ENCODE measurements at regions not wholly inside any gene's neighbourhood (a gene's known extent, or its start where the extent isn't known, plus 50 kb on each side); places are given as distances from the start of the nearest gene placed in this dataset.
"Not testable (repeated sequence)": the region's sequence is repeated elsewhere in the genome, so short reads cannot be mapped to it uniquely, and the experiment has no call there.

DNA sequence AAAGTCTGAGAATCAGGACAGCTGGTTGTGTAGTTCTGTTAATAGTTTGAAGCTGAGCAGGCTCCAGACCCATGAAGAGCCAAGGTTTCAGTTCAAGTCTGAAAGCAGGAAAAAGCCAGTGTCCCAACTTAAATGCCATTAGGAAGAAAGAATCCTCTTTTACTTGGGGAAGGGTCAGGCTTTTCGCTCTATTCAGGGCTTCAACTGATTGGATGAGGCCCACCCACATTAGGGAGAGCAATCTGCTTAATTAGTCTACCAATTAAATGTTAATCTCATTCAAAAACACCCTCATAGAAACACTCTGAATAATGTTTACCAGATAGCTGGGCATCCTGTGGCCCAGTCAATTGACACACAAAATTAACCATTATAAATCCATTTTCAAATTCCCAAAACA lies 462.2 kb downstream of the EPM2A start:
- DNase-seq (ENCODE audit: low read depth) = no peak

DNA sequence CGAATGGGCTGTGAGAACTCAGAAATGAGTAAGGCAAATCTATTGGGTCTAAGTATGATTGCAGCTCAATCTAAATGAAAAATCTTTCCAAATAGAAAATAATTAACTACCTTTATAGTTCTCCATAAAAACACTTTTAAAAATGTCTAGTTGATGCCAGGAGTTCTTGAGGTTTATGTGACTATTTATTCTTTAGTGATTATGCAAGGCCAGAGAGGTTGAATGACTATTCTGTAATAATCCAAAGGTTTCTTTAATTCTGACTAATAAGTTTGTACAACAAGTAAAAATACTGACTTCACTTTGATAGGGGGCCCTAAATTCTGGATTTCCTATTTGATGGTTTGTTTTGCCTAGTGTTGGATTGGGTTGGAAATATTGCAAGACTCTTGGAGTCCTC lies 461.2 kb downstream of the EPM2A start:
- DNase-seq (ENCODE audit: low read depth) = no peak

DNA sequence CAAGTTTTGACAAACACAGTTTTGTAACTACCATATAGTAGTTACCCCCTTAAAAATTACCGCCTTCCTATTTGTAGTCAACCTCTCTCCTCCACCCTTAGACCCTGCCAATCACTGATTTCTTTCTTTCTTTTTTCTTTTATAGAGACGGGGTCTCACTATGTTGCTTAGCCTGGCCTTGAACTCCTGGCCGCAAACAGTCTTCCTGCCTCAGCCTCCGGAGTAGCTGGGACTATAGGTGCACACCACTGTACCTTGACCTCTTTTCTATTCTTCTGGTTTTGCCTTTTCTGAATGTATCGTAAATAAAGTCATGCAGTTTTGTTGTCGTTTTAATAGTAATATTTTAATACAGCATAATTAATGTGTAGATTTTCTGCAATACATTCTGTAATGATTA lies 460.3 kb downstream of the EPM2A start:
- DNase-seq (ENCODE audit: low read depth) = no peak

DNA sequence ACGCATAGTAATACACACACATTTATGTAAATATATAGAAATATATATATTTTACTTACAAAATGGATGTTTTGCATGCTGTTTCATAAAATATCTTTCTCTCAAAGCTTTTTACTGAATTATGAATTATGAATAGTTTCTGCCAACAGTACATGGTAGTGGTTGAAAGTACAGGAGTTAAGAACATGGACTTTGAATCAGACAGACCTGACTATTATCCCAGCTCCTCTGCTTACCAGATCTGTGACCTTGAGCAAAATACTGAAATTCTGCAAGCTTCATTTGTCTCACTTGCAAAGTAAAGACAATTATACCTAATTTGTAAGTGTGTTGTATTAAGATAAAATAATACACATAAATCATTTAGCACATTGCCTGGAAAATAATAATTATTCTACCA lies 459.5 kb downstream of the EPM2A start:
- DNase-seq (ENCODE audit: low read depth) = no peak

DNA sequence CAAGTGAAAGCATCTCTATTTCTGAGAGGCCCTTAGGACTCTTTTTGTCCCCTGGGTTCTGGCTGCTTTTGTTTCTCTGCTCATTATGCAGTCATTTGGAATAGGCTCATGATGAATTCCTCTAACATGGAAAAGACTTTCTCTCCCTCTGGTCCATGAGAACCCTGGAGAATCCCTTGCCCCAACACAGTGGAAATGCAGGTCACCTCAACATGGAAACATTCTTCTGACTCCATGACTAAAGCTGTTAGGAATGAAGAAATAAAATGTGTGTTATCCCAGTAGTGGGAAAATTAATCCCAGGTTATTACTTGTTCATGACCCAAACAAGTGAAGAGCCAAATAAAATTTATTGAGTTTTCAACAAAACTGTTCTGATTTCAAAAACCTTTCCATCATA lies 458.6 kb downstream of the EPM2A start:
- DNase-seq (ENCODE audit: low read depth) = no peak

DNA sequence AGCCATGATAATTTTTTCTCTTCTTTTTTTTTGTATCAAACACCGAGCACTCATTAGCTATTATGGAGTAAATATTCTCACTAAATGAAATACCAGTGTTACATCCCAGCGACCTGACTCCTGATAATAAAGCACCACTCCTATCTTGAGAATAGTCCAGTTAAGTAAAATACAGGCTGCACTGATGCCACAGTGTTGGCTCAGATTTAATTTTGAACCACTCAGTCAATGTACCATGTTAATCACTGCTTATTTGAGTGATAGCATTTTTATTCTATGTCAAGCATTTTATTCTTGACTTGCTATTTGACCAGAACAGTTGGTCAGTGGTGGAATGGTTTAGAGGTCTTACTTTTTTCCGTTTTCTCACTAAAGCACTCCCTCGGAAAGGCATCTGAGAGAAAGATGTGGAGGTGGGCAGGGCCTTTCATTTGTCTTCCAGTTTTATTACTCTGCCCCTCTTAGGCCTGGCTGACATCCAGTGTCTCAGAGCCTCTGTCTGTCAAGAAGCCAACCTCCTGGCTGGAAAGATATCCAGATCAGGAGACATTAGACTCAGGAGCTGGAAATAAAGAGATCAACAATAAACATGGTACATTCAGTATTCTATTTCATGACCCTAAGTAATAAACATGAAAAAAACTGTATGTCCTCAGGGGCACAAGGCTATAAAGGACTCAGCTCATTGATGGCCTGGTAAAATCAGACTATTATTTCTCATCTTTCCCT lies 457.8 kb downstream of the EPM2A start:
- no peak for DNase-seq (ENCODE audit: low read depth)

DNA sequence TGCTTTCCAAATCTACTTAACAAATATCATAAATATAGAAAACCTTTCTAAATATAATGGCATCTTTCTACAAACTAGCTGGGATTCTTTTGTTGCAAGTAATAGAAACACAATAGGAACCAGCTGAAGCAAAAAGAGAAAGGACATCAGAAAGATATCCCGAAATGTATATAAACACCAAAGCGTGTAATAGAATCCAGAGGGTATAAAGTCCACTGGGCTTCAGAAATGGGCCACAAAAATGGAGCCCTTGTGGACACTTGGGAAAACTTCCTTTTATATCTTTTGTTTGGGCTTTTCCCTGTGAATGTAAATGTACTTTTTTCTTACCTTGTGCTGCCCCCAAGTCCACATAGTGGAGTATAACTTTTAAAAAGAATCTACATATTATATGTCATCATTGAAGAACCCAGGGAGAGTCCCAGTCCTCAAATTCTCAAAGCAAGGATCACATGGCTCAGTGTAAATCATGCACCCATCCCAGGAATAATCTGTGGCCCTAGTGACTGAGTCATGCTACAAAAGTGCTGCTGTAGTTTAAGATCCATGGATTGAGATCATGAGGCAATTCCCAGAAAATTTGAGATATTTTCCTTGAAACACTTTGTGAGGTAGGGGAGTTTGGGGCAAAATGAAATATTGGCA lies 457.0 kb downstream of the EPM2A start:
- no peak for DNase-seq (ENCODE audit: low read depth)

DNA sequence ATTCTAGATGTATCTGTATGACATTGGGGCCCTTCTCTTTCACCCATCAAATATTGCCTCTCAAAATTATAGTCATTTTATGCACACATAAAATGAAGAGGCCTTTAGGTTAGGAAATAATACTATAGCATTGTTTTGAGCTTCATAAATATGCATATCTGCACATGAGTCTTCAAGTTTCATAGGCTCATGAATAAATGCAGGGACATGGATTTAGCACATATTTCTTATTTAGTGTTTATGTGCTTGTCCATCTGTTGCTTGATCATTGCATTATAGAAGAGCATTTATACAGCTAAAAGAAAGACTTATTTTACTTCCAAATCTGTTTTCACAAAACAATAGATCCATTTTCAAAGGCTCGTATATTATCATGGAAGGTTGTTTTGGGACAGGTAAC lies 455.8 kb downstream of the EPM2A start:
- DNase-seq (ENCODE audit: low read depth) = no peak

DNA sequence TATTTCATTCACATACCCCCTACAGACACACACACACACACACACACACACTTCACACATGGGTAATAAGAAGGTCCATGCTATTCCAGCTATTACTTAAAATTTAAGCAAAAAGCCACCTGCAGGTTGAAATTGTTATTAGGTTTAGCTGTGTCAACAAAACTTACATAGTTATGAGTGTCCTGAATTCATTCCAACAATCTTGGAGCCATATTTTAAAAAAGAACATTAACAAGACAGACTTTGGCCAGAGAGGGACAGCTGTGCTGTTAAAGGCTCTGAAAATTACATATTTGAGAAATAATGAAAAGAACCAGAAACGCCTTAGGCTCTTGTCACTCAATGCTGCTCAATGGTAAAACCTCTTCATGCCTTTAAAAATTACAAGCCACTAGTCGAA lies 455.3 kb downstream of the EPM2A start:
- DNase-seq (ENCODE audit: low read depth) = no peak

DNA sequence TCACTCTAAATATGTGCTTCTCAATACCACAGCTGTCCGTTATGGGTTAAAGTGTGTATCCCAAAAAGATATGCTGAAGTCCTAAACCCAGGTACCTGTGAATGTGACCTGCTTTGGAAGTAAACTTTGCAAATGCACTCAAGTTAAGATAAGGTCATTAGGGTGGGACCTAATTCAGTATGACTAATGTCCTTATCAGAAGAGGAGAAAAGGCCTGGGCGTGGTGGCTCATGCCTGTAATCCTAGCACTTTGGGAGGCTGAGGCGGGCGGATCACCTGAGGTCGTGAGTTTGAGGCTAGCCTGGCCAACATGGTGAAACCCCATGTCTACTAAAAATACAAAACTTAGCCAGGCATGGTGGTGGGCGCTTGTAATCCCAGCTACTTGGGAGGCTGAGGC lies 452.1 kb downstream of the EPM2A start:
- DNase-seq (ENCODE audit: low read depth) = not testable (repeated sequence)

DNA sequence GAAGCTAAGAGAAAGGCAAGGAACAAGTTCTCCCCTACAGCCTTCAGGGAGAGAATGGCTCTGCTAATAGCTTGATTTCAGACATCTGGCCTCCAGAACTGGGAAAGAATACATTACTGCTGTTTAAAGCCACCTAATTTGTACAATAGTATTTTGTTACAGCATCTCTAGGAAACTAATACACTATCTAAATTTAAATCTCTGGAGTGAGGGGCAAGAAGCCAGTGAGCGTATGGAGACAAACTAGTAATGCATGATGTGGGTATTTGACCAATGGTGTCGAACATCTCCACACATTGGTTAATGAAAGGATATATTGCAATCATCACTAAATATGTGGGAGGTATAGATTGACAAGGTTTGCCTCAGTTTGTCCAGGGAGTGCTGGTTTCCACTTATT lies 451.5 kb downstream of the EPM2A start:
- no peak for DNase-seq (ENCODE audit: low read depth)

DNA sequence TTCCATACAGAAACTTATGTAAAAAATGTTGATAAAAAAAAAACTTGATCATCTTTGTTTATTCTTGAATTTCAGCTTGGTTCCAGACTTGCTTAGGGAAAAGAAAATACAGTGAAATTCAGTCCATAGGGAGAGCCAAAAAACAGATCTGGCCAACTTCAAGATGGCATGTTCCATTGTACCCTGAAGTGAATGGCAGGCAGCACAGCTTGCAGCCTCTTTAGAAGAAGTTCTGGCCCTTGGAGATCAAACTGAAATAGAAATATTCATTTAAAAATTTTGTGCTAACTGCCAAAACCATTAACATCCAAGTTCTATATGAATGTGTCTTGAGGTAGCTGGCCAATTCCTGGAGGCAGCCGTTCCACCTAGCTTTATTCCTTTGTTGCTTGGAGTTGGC lies 448.4 kb downstream of the EPM2A start:
- no peak for DNase-seq (ENCODE audit: low read depth)

DNA sequence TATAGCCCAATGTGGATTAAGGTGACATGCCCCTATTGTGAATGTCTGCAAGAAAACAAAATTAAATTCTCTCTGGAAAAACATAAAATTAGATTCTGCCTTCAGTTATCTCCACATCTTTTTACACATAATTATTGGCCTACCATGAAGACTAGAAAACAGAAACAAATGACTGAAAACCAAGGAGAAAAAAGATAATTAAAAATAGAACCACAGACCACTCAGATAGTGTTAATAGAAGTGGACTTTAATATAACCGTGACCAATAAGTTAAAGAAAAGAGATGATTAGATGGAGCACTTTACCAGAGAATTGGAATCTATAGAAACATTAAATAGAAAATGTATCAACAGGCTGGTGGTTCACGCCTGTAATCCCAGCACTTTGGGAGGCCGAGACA lies 445.7 kb downstream of the EPM2A start:
- DNase-seq (ENCODE audit: low read depth) = no peak

DNA sequence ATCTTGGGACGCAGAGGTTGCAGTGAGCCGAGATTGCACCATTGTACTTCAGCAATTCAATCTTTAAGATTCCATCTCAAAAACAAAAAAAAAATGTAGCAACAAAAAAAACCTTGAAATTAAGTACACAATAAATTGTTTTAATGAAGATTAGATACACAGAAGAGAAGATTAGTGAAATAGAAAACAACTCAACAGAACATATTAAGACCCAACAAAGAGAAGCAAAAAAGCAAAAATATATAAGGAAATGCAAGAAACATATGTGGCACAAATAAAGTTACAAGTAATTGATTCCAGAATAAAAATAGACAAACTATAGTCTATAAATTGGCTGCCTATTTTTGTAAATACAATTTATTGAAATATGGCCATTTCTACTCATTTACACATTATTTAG lies 445.2 kb downstream of the EPM2A start:
- DNase-seq (ENCODE audit: low read depth) = no peak

DNA sequence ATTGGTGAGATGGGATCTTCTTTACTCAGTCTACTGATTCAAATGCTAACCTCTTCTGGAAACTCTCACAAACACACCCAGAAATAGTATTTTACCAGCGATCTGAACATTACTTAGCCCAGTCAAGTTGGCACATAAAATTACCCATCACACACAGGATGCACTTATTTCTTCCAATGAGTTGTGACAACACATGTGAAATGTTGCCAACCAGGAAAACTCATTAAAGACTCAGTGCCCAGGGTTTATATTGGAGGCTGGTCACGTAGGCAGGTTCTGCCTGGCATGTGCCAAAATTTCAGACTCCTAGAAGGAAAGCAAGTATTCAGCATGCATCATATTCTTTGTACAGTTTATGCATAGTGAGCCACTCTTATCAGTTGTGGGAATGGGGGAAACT lies 443.3 kb downstream of the EPM2A start:
- no peak for DNase-seq (ENCODE audit: low read depth)

DNA sequence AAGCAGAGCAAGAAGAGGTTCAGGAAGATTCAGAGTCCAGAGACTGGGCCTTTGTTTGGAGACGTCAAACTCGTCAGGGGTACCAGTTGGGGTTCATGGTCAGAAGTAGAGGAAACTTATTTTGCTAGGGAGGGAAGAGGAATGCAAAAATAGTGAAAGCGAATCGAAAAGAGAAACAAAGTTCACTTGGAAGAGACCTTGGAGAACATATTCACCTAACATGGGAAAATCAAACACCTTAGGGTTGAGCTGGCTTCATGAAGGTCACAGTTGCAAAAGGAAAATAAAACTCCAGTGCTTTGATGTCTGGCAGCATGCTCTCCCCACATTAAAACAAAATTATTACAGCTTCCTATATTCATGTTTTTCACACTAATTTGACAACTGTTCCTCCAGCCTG lies 440.4 kb downstream of the EPM2A start:
- no peak for DNase-seq (ENCODE audit: low read depth)

DNA sequence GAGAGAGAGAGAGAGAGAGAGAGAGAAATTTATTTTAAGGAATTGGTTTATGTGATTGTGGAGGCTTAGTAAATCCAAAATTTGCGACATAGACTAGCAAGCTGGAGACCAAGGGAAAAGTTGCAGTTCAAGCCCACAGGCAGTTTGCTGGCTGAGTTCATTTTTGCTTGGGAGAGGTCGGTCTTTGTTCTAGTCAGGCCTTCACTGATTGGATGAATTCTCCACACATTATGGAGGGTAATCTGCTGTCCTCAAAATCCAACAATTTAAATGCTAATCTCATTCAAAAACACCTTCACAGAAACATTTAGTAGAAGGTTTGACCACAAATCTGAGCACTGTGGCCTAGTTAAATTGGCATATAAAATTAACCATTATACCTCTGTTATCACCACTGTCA lies 439.6 kb downstream of the EPM2A start:
- no peak for DNase-seq (ENCODE audit: low read depth)

DNA sequence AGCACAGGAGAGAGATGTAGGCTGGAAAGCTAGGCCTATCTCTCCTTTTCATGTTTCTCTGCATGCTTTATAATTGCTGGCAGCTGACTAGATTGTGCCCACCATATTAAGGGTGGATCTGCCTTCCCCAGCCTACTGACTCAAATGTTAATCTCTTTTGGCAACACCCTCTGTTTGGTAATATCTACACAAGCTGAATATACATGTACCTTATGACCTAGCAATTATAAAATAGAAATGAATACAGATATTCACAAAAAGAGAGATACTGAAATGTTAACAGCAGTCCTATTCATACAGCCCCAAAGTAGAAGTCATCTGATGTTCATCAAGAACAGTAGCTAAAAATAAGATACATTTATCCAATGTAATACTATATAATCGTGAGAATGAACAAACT lies 429.6 kb downstream of the EPM2A start:
- no peak for DNase-seq (ENCODE audit: low read depth)

DNA sequence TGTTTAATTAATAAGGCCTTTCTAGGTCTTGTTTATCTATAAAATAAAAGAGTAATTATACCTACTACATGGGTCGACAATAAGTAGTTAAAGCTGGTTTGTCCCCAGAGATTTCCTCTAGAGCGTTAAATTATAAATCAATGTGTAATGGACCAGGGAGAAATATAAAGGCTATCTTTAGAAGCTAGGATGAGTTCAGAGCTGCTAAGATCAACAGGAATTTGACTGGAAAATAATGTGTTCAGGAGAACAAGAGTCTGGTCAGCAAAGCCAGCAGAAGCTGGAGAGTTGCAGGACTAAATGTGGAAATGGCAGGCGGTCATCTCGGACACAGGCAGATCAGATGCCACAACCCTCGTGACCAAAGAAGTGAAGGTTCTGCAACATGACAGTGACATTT lies 428.8 kb downstream of the EPM2A start:
- no peak for DNase-seq (ENCODE audit: low read depth)

DNA sequence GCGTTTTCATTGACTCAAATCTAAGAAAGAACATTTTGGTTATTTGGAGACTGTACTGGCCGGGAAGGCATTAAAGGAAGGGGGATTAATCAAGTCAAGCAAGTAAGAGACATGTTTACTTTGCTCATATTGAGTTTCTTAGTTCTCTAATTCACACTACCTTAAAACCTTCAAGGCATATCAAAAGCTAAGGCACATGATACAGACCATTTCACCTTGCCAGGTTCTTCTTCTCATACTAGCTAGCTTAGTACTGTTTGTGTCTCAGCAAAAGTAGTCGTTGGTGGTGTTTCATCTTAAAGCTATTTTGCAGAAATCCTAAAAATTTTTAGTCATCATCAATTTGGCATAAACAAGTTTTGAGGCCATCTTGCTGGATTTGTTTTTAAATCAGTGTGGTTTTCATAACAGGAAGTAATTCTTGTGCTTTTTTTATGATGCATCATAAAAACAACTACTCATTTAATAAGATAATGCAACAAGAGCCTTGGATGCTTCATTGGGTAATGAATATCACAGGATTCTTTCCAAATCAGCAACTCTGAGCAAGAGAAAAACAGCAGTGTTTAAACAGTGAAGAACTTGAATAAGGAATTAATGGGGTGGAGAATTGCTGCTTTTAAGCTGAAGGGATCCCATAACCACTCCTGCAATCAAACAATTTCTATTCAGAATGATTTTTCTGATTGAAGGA lies 425.3 kb downstream of the EPM2A start:
- DNase-seq (ENCODE audit: low read depth) = no peak

DNA sequence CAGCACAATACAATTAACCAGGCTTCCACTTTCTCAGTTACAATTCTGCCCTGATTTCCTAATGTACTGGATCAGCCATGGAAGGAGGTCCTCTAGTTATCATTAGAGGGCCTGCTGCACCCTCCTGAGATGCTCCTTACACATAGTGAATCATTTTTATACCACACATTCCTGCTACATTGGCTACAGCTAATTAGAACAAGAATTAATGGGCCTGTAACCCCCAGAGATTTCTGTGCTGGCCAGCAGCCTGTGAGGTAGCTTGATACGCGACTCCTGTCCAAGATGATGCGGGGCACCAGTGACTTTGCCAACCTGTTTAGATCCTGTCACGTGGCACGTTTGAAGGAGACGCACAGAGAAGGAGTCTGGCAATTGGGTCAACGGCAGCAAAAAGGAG lies 422.8 kb downstream of the EPM2A start:
- no peak for DNase-seq (ENCODE audit: low read depth)

DNA sequence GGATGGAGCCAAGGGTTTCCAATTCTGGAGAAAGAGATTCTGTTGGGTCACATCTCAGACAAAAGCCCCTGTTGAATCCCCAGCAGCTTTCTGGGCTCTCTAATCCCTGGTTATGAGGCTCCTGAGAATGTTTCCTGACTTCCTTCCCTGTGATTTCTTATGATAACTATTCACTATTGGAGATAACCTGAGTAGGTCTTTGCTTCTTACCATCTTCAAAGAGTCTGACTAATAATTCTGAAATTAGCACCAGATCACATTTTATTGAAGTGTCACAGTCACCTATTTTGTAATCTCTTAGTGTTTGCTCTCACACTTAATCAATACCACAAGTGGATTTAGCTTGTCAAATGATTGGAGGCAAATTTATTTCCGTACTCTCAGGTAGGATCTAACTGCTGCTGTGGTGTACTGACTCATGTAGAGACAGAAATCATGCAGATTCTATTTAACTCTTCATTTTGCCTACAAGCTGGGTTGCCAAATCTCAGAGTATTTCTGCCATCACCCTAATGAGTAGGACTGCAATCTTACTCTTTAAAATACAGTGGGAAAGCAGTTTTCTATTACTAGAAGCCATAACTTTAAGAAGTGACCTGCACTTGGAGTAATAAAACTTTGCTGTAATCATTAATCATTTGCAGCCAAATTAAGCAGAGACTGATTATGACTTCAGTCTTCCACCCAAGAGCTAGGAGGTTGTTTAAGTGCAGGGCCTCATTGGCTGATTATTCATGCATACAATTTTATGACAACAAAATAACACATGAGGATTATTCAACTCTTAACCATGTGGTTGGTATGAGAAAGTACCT lies 422.1 kb downstream of the EPM2A start:
- no peak for DNase-seq (ENCODE audit: low read depth)

Measured in T follicular helper cell (primary cell).